NCI-H146 treated with DMSO at 0.1 percent for 48 hours (cell line): ENCODE measurements at regions not wholly inside any gene's neighbourhood (a gene's known extent, or its start where the extent isn't known, plus 50 kb on each side); places are given as distances from the start of the nearest gene placed in this dataset.

Source experiments
- DNase-seq: peaks from one replicate; lab custom pipeline; 2025; ENCODE audit not compliant: unreplicated experiment; lab: John Stamatoyannopoulos, UW

- DNase-seq: no peak
Observed at GRCh38 chr18:40708726-40709125, 1246.3 kb upstream of the PIK3C3 start.

- no peak for DNase-seq
Observed at GRCh38 chr18:40707797-40708196, 1247.2 kb upstream of the PIK3C3 start.

- DNase-seq: no peak
Observed at GRCh38 chr18:40698129-40698528, 1256.9 kb upstream of the PIK3C3 start.

- no peak for DNase-seq
Observed at GRCh38 chr18:40695526-40695925, 1259.5 kb upstream of the PIK3C3 start.

DNA sequence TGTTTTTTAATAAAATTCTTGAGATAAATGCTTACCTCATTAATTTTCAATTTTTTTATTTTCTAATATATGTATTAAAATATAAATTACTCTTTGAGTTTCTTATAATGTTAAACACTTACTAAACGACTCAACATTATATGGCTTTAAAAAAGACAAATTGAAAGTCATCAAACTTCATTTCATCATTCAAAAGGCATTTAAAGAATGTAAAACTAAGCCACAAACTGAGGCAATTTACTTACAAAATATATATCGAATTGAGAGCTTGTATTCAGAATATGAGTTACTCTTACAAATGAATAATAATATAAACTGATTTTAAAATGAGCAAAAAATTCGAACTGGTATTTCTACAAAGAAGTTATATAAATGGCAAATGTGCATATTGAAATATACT, 1262.2 kb upstream of the PIK3C3 start:
- DNase-seq: no peak

DNA sequence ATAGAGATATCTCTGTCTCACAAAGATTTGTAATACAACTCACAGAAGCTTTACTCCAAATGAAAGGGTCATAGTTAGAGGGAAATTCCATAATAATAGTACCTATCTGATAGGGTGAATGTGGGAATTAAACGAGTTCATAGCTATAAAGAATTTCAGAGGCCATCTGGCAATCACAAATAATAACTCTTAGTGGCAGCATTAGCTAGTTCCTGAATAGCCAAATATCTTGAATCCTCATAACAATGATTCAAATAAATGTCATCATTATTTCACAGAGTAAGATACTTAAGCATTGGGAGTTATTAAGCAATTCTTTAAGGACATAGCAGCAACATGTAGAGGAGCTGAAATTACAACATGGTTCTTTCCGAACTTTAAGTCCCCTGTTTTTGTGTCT, 1265.0 kb upstream of the PIK3C3 start:
- DNase-seq: no peak

DNA sequence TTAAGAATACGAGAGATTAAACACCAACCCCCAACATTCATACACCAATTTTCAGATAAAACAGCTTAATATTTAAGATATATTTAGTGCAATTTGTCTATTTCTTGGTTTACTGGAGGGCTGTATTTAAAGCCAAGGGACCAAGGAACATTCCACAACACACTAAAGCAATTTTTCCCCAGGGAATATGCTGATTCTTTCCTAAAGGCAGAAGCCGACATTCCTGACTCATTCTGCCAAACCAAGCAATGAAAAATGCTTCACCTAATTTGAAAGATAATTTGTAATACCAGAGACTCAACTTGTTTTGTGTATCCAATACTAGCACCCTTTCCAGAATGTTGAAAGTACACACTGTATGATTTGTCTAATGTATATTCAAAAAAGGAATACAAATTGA, 1267.6 kb upstream of the PIK3C3 start:
- DNase-seq: no peak

- no peak for DNase-seq
Observed at GRCh38 chr18:40686836-40687235, 1268.2 kb upstream of the PIK3C3 start.

GRCh38 chr18:40685219-40685618, 1269.8 kb upstream of the PIK3C3 start:
- no peak for DNase-seq

DNA sequence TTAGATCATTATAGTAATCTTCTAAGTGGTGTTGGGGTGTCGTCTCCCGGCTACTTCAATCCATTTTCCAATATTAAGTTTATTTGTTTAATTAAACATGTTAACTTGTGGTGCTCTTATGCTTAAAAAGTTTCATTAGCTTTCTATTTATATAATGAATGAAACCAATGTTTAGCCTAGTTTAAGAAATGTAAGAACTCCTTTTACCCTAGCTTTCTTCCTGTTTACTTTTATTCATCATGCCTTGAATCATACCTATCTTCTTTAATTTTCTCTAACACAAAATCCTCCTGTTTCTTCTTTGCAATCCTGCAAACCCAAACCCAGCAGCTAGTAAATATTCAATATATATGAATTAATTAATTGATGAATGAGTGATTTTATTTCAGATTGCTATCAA, 1276.7 kb upstream of the PIK3C3 start:
- no peak for DNase-seq

GRCh38 chr18:40676668-40677067, 1278.4 kb upstream of the PIK3C3 start:
- no peak for DNase-seq

GRCh38 chr18:40673150-40673549, 1281.9 kb upstream of the PIK3C3 start:
- DNase-seq: no peak

GRCh38 chr18:40672590-40672989, 1282.4 kb upstream of the PIK3C3 start:
- no peak for DNase-seq

- no peak for DNase-seq
Observed at GRCh38 chr18:40670668-40671375, 1284.2 kb upstream of the PIK3C3 start.

DNA sequence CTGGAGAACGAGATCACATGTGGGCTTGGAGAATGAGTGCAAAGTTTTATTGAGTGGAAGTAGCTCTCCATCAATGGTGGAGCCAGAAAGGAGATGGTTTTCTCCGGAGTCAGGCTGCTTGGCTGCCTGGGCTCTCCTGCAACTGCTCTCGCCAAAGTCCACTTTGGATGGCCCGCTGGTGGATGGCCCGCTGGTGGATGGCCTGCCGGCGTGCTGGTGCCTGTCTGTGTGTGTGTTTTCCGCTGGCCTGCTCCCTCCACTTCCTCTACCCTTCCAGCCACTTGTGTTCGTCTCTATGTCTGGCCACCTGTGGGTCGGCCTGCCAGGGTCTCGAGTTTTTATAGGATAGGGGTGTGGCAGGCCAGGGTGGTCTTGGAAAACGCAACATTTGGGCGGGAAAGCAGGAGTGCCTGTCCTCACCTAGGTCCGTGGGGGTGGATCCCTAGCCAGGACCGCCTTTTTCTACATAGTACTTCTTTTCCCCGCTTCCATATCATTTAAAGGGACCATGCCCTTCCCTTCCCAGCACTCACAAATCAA, 1292.1 kb upstream of the PIK3C3 start:
- DNase-seq: no peak

- DNase-seq: no peak
Observed at GRCh38 chr18:40653682-40654081, 1301.4 kb upstream of the PIK3C3 start.

- peak; percentile 17 for DNase-seq
Observed at GRCh38 chr18:40652321-40652720, 1302.7 kb upstream of the PIK3C3 start.

- DNase-seq: no peak
Observed at GRCh38 chr18:40651163-40651562, 1303.9 kb upstream of the PIK3C3 start.

DNA sequence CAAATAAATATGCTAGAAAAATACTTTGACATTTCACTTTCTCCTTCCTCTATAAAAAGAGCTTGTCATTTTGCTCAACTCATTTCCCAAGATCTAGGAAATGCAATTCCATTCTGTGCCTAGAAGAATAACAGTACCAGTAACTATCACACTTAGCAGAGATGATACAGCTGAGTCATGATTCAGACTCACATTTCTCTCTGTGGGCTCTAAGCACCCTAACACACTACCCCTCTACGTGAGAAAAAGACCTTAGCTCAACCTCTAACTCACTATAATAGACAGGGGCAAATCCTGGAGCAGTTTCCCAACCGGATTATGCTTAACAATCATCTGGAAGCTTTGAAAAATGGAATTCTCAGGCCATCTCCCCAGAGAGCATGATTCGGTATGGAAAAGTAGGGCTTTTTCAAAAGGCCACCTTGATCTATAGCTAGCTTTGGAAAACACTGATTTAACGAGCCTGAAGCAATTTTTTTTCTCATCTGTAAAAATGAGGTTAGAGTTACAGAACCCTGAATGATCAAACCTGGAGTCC, 1312.3 kb upstream of the PIK3C3 start:
- no peak for DNase-seq

DNA sequence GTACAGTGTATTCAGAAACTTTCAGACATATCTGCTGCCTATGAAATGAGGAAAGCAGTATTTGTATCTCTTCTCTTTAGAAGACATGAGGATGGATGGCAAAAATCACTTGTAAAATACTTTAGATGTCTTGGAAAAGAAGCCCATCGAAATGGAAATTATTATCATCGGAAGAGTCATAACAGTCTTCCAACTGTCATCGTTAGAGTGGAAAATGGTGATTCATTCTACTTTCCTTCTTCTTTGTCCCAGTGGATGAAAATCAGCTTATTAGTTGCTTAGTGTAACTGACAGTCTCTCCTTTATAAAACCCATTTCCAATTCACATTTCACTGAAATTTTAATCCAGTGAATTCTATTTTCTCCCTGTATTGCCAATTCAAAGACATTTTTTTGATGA, 1323.7 kb upstream of the PIK3C3 start:
- DNase-seq: no peak

GRCh38 chr18:40630496-40630895, 1324.5 kb upstream of the PIK3C3 start:
- no peak for DNase-seq

DNA sequence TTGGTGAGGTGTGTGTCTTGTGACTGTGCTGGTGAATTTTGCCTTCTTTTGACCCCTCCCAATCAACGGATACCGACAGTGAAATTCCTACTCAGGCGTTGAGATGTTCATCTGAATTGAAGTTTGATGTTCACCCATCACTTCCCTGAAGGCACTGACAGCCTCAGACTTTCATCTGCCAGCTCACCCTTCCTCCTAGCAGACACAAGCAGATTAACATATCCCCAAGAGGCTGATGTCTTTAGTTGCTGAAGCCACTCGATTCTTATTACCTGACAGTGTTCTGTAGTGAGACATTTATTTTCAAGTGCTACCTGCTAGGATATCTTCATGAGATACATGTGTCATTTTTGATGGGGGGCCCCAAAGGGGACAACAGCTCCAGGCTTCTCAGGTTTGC, 1330.1 kb upstream of the PIK3C3 start:
- DNase-seq: no peak

GRCh38 chr18:40613721-40614120, 1341.3 kb upstream of the PIK3C3 start:
- DNase-seq: no peak
